ENCODE measurements at regions not wholly inside any gene's neighbourhood (a gene's known extent, or its start where the extent isn't known, plus 50 kb on each side); places are given as distances from the start of the nearest gene placed in this dataset.

- TF ChIP-seq POLR2A (IDR thresholded peaks at IDR 0.05): no peak
- no peak for TF ChIP-seq CTCF (IDR thresholded peaks at IDR 0.05)
These were observed 144.6 kb downstream of the SNX19 start for GRCh38 chr11:130771708-130772107.
